ENCODE measurements at regions not wholly inside any gene's neighbourhood (a gene's known extent, or its start where the extent isn't known, plus 50 kb on each side); places are given as distances from the start of the nearest gene placed in this dataset.

- no peaks in the 10 kb centered on the region for H3K9me3 Mint-ChIP-seq (ENCODE audit: unreplicated experiment)
- no peaks in the 10 kb centered on the region for H3K27me3 Mint-ChIP-seq (ENCODE audit: unreplicated experiment)
- H3K36me3 Mint-ChIP-seq (ENCODE audit: unreplicated experiment), result no peaks in the 10 kb centered on the region
- no peaks in the 10 kb centered on the region for H3K4me1 Mint-ChIP-seq (ENCODE audit: unreplicated experiment)
- H3K27ac Mint-ChIP-seq (ENCODE audit: unreplicated experiment), result no peak overlapping the region
- TF ChIP-seq CTCF (IDR thresholded peaks at IDR 0.05), result no peak
- no peak for DNase-seq (ENCODE audit: extremely low spot score, unreplicated experiment)
- no peak overlapping the region for H3K4me3 Mint-ChIP-seq (ENCODE audit: unreplicated experiment)
These were observed 267.8 kb downstream of the STIM2 start for GRCh38 chr4:27128443-27128842.

GRCh38 chr4:27129871-27130366 is 269.3 kb downstream of the STIM2 start:
- H3K36me3 Mint-ChIP-seq (ENCODE audit: unreplicated experiment), result no peaks in the 10 kb centered on the region
- TF ChIP-seq CTCF (IDR thresholded peaks at IDR 0.05), result no peak
- H3K9me3 Mint-ChIP-seq (ENCODE audit: unreplicated experiment), result peaks cover 3% of the 10 kb centered on the region
- no peak for DNase-seq (ENCODE audit: extremely low spot score, unreplicated experiment)
- H3K4me1 Mint-ChIP-seq (ENCODE audit: unreplicated experiment), result no peaks in the 10 kb centered on the region
- H3K27ac Mint-ChIP-seq (ENCODE audit: unreplicated experiment), result no peak overlapping the region
- no peak overlapping the region for H3K4me3 Mint-ChIP-seq (ENCODE audit: unreplicated experiment)
- no peaks in the 10 kb centered on the region for H3K27me3 Mint-ChIP-seq (ENCODE audit: unreplicated experiment)

GRCh38 chr4:27132497-27132896 is 271.9 kb downstream of the STIM2 start:
- Mint-ChIP-seq H3K4me3 (ENCODE audit: unreplicated experiment) (no peak overlapping the region), H3K9me3 (ENCODE audit: unreplicated experiment) (peaks cover 12% of the 10 kb centered on the region), H3K36me3 (ENCODE audit: unreplicated experiment) (no peaks in the 10 kb centered on the region), H3K27me3 (ENCODE audit: unreplicated experiment) (no peaks in the 10 kb centered on the region), H3K27ac (ENCODE audit: unreplicated experiment) (no peak overlapping the region), H3K4me1 (ENCODE audit: unreplicated experiment) (no peaks in the 10 kb centered on the region)
- no peak for DNase-seq (ENCODE audit: extremely low spot score, unreplicated experiment)
- no peak for TF ChIP-seq CTCF (IDR thresholded peaks at IDR 0.05)

GRCh38 chr4:27140486-27140885 is 279.8 kb downstream of the STIM2 start:
- Mint-ChIP-seq H3K4me3 (ENCODE audit: unreplicated experiment) (no peak overlapping the region), H3K36me3 (ENCODE audit: unreplicated experiment) (no peaks in the 10 kb centered on the region), H3K9me3 (ENCODE audit: unreplicated experiment) (peaks cover 15% of the 10 kb centered on the region), H3K4me1 (ENCODE audit: unreplicated experiment) (no peaks in the 10 kb centered on the region), H3K27me3 (ENCODE audit: unreplicated experiment) (no peaks in the 10 kb centered on the region), H3K27ac (ENCODE audit: unreplicated experiment) (no peak overlapping the region)
- DNase-seq (ENCODE audit: extremely low spot score, unreplicated experiment), result no peak
- no peak for TF ChIP-seq CTCF (IDR thresholded peaks at IDR 0.05)

GRCh38 chr4:27141530-27141929 is 280.9 kb downstream of the STIM2 start:
- H3K27me3 Mint-ChIP-seq (ENCODE audit: unreplicated experiment), result no peaks in the 10 kb centered on the region
- H3K4me1 Mint-ChIP-seq (ENCODE audit: unreplicated experiment), result no peaks in the 10 kb centered on the region
- no peak for TF ChIP-seq CTCF (IDR thresholded peaks at IDR 0.05)
- DNase-seq (ENCODE audit: extremely low spot score, unreplicated experiment), result no peak
- H3K9me3 Mint-ChIP-seq (ENCODE audit: unreplicated experiment), result peaks cover 13% of the 10 kb centered on the region
- H3K36me3 Mint-ChIP-seq (ENCODE audit: unreplicated experiment), result no peaks in the 10 kb centered on the region
- H3K27ac Mint-ChIP-seq (ENCODE audit: unreplicated experiment), result no peak overlapping the region
- no peak overlapping the region for H3K4me3 Mint-ChIP-seq (ENCODE audit: unreplicated experiment)

Data from osteocyte (in vitro differentiated cells).